ENCODE measurements at regions not wholly inside any gene's neighbourhood (a gene's known extent, or its start where the extent isn't known, plus 50 kb on each side); places are given as distances from the start of the nearest gene placed in this dataset.
"Not testable (repeated sequence)": the region's sequence is repeated elsewhere in the genome, so short reads cannot be mapped to it uniquely, and the experiment has no call there.

DNA sequence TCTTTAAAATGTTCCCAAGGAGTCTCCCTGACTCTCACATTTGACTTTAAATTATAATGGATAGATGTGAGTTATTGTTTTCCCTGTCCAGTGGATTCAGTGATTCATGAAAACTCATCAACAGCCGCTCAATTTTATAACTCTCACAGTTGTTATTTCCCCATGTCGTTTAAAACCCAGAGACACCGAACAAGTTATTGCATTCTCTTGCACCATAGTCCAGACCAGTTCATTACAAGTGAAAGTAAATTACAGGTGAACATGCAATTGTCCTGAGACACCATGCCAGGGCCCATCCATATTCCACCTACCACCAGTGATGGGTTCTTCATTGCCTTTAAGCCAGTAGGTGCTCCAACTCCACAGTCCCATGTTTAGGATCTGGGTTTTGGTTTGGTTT is 85.7 kb upstream of the CMKLR1 start:
- Histone ChIP-seq H3K9ac (ENCODE audit: low read length) (no peak overlapping the region), H3F3A (ENCODE audit: low read length, unreplicated experiment) (no peaks in the 10 kb centered on the region), H4K20me1 (ENCODE audit: low read length) (no peaks in the 10 kb centered on the region), H3K4me3 (ENCODE audit: low read length) (no peak overlapping the region), H3K4me1 (ENCODE audit: insufficient read depth, low read length) (no peaks in the 10 kb centered on the region), H3K9me3 (ENCODE audit: low read length) (no peaks in the 10 kb centered on the region), H3K9me2 (replicated peaks; ENCODE audit: low read length) (no peaks in the 10 kb centered on the region), H2AFZ (ENCODE audit: low read length) (no peak overlapping the region), H3K36me3 (ENCODE audit: low read depth, low read length) (no peaks in the 10 kb centered on the region), H3K4me2 (ENCODE audit: low read length) (no peak overlapping the region), H3K79me2 (ENCODE audit: low read length) (no peaks in the 10 kb centered on the region), H3K27ac (ENCODE audit: low read length) (no peak overlapping the region), H3K27me3 (ENCODE audit: low read length) (peaks cover 33% of the 10 kb centered on the region)
- ChIA-PET POLR2A (ENCODE audit: unreplicated experiment) (no interaction called here), CTCF (no interaction called here)
- ATAC-seq (no peak), DNase-seq (no peak)
- BruUV-seq (replicated peaks): no TSS peak
- intact Hi-C loops (cut with micrococcal nuclease): no loop called here
- TF ChIP-seq CTCF (conservative IDR thresholded peaks at IDR 0.05; ENCODE audit: low read depth, low read length): no peak

DNA sequence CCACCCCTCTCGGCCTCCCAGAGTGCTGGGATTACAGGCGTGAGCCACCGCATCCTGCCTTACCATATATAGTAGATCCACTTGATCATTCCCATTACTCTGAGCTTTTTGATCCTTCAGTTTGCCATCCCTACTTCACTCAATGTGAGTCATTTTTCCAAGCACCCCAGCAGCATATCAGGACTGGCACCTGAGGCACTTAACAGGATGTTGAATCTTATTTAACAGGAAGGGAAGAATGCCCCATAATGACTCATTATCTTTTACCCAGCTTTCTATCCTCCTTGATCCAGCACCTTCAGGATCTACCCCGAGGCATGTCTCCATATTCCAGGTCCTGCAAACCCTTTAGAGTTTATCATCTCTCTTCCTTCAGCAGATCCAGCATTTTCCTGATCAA is 84.9 kb upstream of the CMKLR1 start:
- TF ChIP-seq EZH2 (IDR thresholded peaks at IDR 0.05; ENCODE audit: low read length, unreplicated experiment) (no peak), EZH2phosphoT487 (IDR thresholded peaks at IDR 0.05; ENCODE audit: borderline replicate concordance, low read length) (no peak)
- Histone ChIP-seq H3K79me2 (ENCODE audit: low read length) (no peaks in the 10 kb centered on the region), H4K20me1 (ENCODE audit: low read length) (no peaks in the 10 kb centered on the region), H3K9me3 (ENCODE audit: low read length) (no peaks in the 10 kb centered on the region), H3K9me2 (replicated peaks; ENCODE audit: low read length) (no peaks in the 10 kb centered on the region), H3K27ac (ENCODE audit: low read length) (no peak overlapping the region), H3K9ac (ENCODE audit: low read length) (no peak overlapping the region), H3K27me3 (ENCODE audit: low read length) (peaks cover 28% of the 10 kb centered on the region), H3F3A (ENCODE audit: low read length, unreplicated experiment) (no peaks in the 10 kb centered on the region), H3K4me1 (ENCODE audit: insufficient read depth, low read length) (no peaks in the 10 kb centered on the region), H3K36me3 (ENCODE audit: low read depth, low read length) (no peaks in the 10 kb centered on the region), H2AFZ (ENCODE audit: low read length) (no peak overlapping the region), H3K4me2 (ENCODE audit: low read length) (no peak overlapping the region), H3K4me3 (ENCODE audit: low read length) (no peak overlapping the region)
- POLR2A ChIA-PET (ENCODE audit: unreplicated experiment): no interaction called here
- ATAC-seq (no peak), DNase-seq (peak; percentile 37)
- intact Hi-C loops (cut with micrococcal nuclease): no loop called here
- BruUV-seq (replicated peaks): no TSS peak
- CTCF ChIA-PET: no interaction called here

- Histone ChIP-seq H3K4me1 (ENCODE audit: insufficient read depth, low read length) (no peaks in the 10 kb centered on the region), H3F3A (ENCODE audit: low read length, unreplicated experiment) (no peaks in the 10 kb centered on the region), H3K9me3 (ENCODE audit: low read length) (no peaks in the 10 kb centered on the region), H3K4me3 (ENCODE audit: low read length) (no peak overlapping the region), H3K79me2 (ENCODE audit: low read length) (no peaks in the 10 kb centered on the region), H2AFZ (ENCODE audit: low read length) (no peak overlapping the region), H4K20me1 (ENCODE audit: low read length) (no peaks in the 10 kb centered on the region), H3K9me2 (replicated peaks; ENCODE audit: low read length) (no peaks in the 10 kb centered on the region), H3K9ac (ENCODE audit: low read length) (no peak overlapping the region), H3K27me3 (ENCODE audit: low read length) (peaks cover 23% of the 10 kb centered on the region), H3K36me3 (ENCODE audit: low read depth, low read length) (no peaks in the 10 kb centered on the region), H3K27ac (ENCODE audit: low read length) (no peak overlapping the region), H3K4me2 (ENCODE audit: low read length) (no peak overlapping the region)
- TF ChIP-seq EZH2 (IDR thresholded peaks at IDR 0.05; ENCODE audit: low read length, unreplicated experiment) (no peak), EZH2phosphoT487 (IDR thresholded peaks at IDR 0.05; ENCODE audit: borderline replicate concordance, low read length) (no peak), CTCF (conservative IDR thresholded peaks at IDR 0.05; ENCODE audit: low read depth, low read length) (no peak)
- CTCF ChIA-PET: no interaction called here
- POLR2A ChIA-PET (ENCODE audit: unreplicated experiment): no interaction called here
- ATAC-seq: no peak
- intact Hi-C loops (cut with micrococcal nuclease): no loop called here
- BruUV-seq (replicated peaks): no TSS peak
- DNase-seq: no peak
These were observed 84.4 kb upstream of the CMKLR1 start for GRCh38 chr12:108423486-108423885.

GRCh38 chr12:108421082-108421481 is 82.0 kb upstream of the CMKLR1 start:
- H3K4me1 ChIP-seq (ENCODE audit: insufficient read depth, low read length); BruUV-seq (replicated peaks); POLR2A ChIA-PET (ENCODE audit: unreplicated experiment); H3K4me2 ChIP-seq (ENCODE audit: low read length); CTCF ChIA-PET; ATAC-seq; DNase-seq; H3K27ac ChIP-seq (ENCODE audit: low read length); H3K36me3 ChIP-seq (ENCODE audit: low read depth, low read length); H2AFZ ChIP-seq (ENCODE audit: low read length); H3K79me2 ChIP-seq (ENCODE audit: low read length); intact Hi-C loops (cut with micrococcal nuclease); H3K9me2 ChIP-seq (replicated peaks; ENCODE audit: low read length); H4K20me1 ChIP-seq (ENCODE audit: low read length); H3K27me3 ChIP-seq (ENCODE audit: low read length); H3F3A ChIP-seq (ENCODE audit: low read length, unreplicated experiment); H3K9me3 ChIP-seq (ENCODE audit: low read length); H3K9ac ChIP-seq (ENCODE audit: low read length); H3K4me3 ChIP-seq (ENCODE audit: low read length): not testable (repeated sequence)

DNA sequence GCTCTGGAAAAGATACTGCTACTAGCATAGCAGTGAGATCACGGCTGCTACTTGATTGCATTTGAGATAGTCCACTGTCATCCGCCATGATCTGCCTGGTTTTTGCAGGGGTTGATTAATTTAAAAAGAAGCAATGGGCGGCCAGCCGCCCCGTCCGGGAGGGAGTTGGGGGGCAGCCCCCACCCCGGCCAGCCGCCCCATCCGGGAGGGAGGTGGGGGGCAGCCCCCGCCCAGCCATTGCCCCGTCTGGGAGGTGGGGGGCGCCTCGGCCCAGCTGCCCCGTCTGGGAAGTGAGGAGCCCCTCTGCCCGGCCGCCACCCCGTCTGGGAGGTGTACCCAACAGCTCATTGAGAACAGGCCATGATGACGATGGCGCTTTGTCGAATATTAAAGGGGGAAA is 81.3 kb upstream of the CMKLR1 start:
- H3K4me3 ChIP-seq (ENCODE audit: low read length); H4K20me1 ChIP-seq (ENCODE audit: low read length); BruUV-seq (replicated peaks); H3F3A ChIP-seq (ENCODE audit: low read length, unreplicated experiment); POLR2A ChIA-PET (ENCODE audit: unreplicated experiment); H3K36me3 ChIP-seq (ENCODE audit: low read depth, low read length); H3K9ac ChIP-seq (ENCODE audit: low read length); H3K4me2 ChIP-seq (ENCODE audit: low read length); H3K79me2 ChIP-seq (ENCODE audit: low read length); CTCF ChIA-PET; ATAC-seq; H3K9me2 ChIP-seq (replicated peaks; ENCODE audit: low read length); H3K27me3 ChIP-seq (ENCODE audit: low read length); intact Hi-C loops (cut with micrococcal nuclease); H3K4me1 ChIP-seq (ENCODE audit: insufficient read depth, low read length); DNase-seq; H3K27ac ChIP-seq (ENCODE audit: low read length); H3K9me3 ChIP-seq (ENCODE audit: low read length): not testable (repeated sequence)
- H2AFZ ChIP-seq (ENCODE audit: low read length): 0 out of 2 replicates have a peak overlapping the region, but pooled peaks have one; percentile 3

All from PC-3 (cell line).